ENCODE measurements at regions not wholly inside any gene's neighbourhood (a gene's known extent, or its start where the extent isn't known, plus 50 kb on each side); places are given as distances from the start of the nearest gene placed in this dataset.
A peak's percentile ranks its signal among the peaks of the same experiment; 100 is the strongest.

- no peak overlapping the region for H3K4me3 ChIP-seq (ENCODE audit: low read depth, low read length)
- TF ChIP-seq MYC (IDR thresholded peaks at IDR 0.05; ENCODE audit: low read depth, low read length): no peak
- no peak for TF ChIP-seq POLR2A (IDR thresholded peaks at IDR 0.05; ENCODE audit: extremely low read depth, insufficient read length)
- TF ChIP-seq, protein P1, sequence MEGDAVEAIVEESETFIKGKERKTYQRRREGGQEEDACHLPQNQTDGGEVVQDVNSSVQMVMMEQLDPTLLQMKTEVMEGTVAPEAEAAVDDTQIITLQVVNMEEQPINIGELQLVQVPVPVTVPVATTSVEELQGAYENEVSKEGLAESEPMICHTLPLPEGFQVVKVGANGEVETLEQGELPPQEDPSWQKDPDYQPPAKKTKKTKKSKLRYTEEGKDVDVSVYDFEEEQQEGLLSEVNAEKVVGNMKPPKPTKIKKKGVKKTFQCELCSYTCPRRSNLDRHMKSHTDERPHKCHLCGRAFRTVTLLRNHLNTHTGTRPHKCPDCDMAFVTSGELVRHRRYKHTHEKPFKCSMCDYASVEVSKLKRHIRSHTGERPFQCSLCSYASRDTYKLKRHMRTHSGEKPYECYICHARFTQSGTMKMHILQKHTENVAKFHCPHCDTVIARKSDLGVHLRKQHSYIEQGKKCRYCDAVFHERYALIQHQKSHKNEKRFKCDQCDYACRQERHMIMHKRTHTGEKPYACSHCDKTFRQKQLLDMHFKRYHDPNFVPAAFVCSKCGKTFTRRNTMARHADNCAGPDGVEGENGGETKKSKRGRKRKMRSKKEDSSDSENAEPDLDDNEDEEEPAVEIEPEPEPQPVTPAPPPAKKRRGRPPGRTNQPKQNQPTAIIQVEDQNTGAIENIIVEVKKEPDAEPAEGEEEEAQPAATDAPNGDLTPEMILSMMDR (IDR thresholded peaks at IDR 0.05; ENCODE audit: low read depth, low read length): no peak
- TF ChIP-seq, protein P2, sequence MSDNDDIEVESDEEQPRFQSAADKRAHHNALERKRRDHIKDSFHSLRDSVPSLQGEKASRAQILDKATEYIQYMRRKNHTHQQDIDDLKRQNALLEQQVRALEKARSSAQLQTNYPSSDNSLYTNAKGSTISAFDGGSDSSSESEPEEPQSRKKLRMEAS (IDR thresholded peaks at IDR 0.05; ENCODE audit: low read depth, low read length): no peak
- no peak for DNase-seq (ENCODE audit: low read depth)
Measured at GRCh38 chr3:74273091-74273490, 341.4 kb downstream of the CNTN3 start.

GRCh38 chr3:74271541-74271940 lies 342.9 kb downstream of the CNTN3 start:
- no peak for TF ChIP-seq MYC (IDR thresholded peaks at IDR 0.05; ENCODE audit: low read depth, low read length)
- TF ChIP-seq, protein P2 (IDR thresholded peaks at IDR 0.05; ENCODE audit: low read depth, low read length): no peak
- TF ChIP-seq, protein P1 (IDR thresholded peaks at IDR 0.05; ENCODE audit: low read depth, low read length): no peak
- no peak for TF ChIP-seq POLR2A (IDR thresholded peaks at IDR 0.05; ENCODE audit: extremely low read depth, insufficient read length)
- no peak for DNase-seq (ENCODE audit: low read depth)
- H3K4me3 ChIP-seq (ENCODE audit: low read depth, low read length): no peak overlapping the region

GRCh38 chr3:74269689-74270088 lies 344.8 kb downstream of the CNTN3 start:
- DNase-seq (ENCODE audit: low read depth): no peak
- TF ChIP-seq, protein P1 (IDR thresholded peaks at IDR 0.05; ENCODE audit: low read depth, low read length): no peak
- TF ChIP-seq POLR2A (IDR thresholded peaks at IDR 0.05; ENCODE audit: extremely low read depth, insufficient read length): no peak
- TF ChIP-seq, protein P2 (IDR thresholded peaks at IDR 0.05; ENCODE audit: low read depth, low read length): no peak
- H3K4me3 ChIP-seq (ENCODE audit: low read depth, low read length): no peak overlapping the region

- no peak overlapping the region for H3K4me3 ChIP-seq (ENCODE audit: low read depth, low read length)
- no peak for TF ChIP-seq MYC (IDR thresholded peaks at IDR 0.05; ENCODE audit: low read depth, low read length)
- TF ChIP-seq, protein P1 (IDR thresholded peaks at IDR 0.05; ENCODE audit: low read depth, low read length): no peak
- no peak for TF ChIP-seq POLR2A (IDR thresholded peaks at IDR 0.05; ENCODE audit: extremely low read depth, insufficient read length)
- TF ChIP-seq, protein P2 (IDR thresholded peaks at IDR 0.05; ENCODE audit: low read depth, low read length): no peak
- DNase-seq (ENCODE audit: low read depth): no peak
Measured at GRCh38 chr3:74268753-74269152, 345.7 kb downstream of the CNTN3 start.

DNA sequence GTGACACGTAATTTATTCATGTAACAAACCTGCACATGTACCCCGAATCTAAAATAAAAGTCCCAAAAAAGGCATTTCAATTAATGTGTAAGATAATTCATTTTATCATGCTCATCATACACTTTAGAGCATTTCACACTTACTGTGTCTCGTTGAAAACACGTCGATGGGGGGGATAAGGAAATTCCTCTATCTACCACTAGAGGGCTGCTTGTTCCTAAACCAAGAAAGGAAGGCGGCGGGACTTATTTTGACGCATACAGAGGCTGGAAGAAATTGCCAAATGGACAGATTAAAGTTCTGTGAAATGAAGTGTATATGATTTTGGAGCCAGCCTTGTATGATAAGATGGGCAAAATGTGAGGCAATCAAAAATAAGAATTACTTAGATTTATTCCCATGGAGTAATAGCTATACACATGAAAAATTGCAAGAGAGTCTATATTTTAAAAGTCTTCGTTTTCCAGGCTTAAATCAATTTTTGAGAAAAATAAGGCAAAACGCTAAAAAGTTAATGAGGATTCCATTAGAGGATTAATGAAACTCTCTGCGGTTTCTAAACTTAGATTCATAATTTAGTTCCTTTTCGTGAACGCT lies 346.8 kb downstream of the CNTN3 start:
- DNase-seq (ENCODE audit: low read depth): peak; percentile 61
- H3K4me3 ChIP-seq (ENCODE audit: low read depth, low read length): no peak overlapping the region
- TF ChIP-seq, protein P1 (IDR thresholded peaks at IDR 0.05; ENCODE audit: low read depth, low read length): peak; percentile 69
- TF ChIP-seq MYC (IDR thresholded peaks at IDR 0.05; ENCODE audit: low read depth, low read length): no peak
- TF ChIP-seq, protein P2 (IDR thresholded peaks at IDR 0.05; ENCODE audit: low read depth, low read length): no peak
- no peak for TF ChIP-seq POLR2A (IDR thresholded peaks at IDR 0.05; ENCODE audit: extremely low read depth, insufficient read length)
